ENCODE measurements at regions not wholly inside any gene's neighbourhood (a gene's known extent, or its start where the extent isn't known, plus 50 kb on each side); places are given as distances from the start of the nearest gene placed in this dataset.
A peak's percentile ranks its signal among the peaks of the same experiment; 100 is the strongest.

- ATAC-seq = no peak
- TF ChIP-seq GLIS3 (CRISPR knock-in tag; IDR thresholded peaks at IDR 0.05) = no peak
- TF ChIP-seq POU6F1 (CRISPR knock-in tag; IDR thresholded peaks at IDR 0.05; ENCODE audit: borderline replicate concordance, low read depth) = no peak
Observed at GRCh38 chr5:179497636-179498340, 52.6 kb upstream of the RUFY1 start.

- ATAC-seq = peak; percentile 32; the same call in 2 of the 3 replicates
- no peak for TF ChIP-seq ZNF8 (CRISPR knock-in tag; IDR thresholded peaks at IDR 0.05)
- TF ChIP-seq CSRNP3 (CRISPR knock-in tag; IDR thresholded peaks at IDR 0.05) = no peak
- no peak for TF ChIP-seq TSHZ2 (CRISPR knock-in tag; IDR thresholded peaks at IDR 0.05)
- no peak for TF ChIP-seq ZNF70 (CRISPR knock-in tag; IDR thresholded peaks at IDR 0.05)
- TF ChIP-seq CSDC2 (CRISPR knock-in tag; IDR thresholded peaks at IDR 0.05) = no peak
- TF ChIP-seq SNAI2 (CRISPR knock-in tag; IDR thresholded peaks at IDR 0.05) = no peak
- no peak for TF ChIP-seq TCF4 (CRISPR knock-in tag; IDR thresholded peaks at IDR 0.05; ENCODE audit: borderline replicate concordance)
- TF ChIP-seq ZC3H10 (CRISPR knock-in tag; IDR thresholded peaks at IDR 0.05) = no peak
- no peak for TF ChIP-seq ARNTL (CRISPR knock-in tag; IDR thresholded peaks at IDR 0.05; ENCODE audit: borderline replicate concordance, low read depth)
- no peak for TF ChIP-seq ESRRG (CRISPR knock-in tag; IDR thresholded peaks at IDR 0.05)
- TF ChIP-seq GLIS3 (CRISPR knock-in tag; IDR thresholded peaks at IDR 0.05) = no peak
- TF ChIP-seq TOX (CRISPR knock-in tag; IDR thresholded peaks at IDR 0.05; ENCODE audit: borderline replicate concordance) = no peak
- TF ChIP-seq BACH2 (CRISPR knock-in tag; IDR thresholded peaks at IDR 0.05; ENCODE audit: borderline replicate concordance) = no peak
- TF ChIP-seq OSR1 (CRISPR knock-in tag; IDR thresholded peaks at IDR 0.05) = no peak
- TF ChIP-seq POU6F1 (CRISPR knock-in tag; IDR thresholded peaks at IDR 0.05; ENCODE audit: borderline replicate concordance, low read depth) = no peak
- no peak for TF ChIP-seq PATZ1 (CRISPR knock-in tag; IDR thresholded peaks at IDR 0.05; ENCODE audit: borderline replicate concordance)
Observed at GRCh38 chr5:179495906-179496455, 54.4 kb upstream of the RUFY1 start.

- TF ChIP-seq CSDC2 (CRISPR knock-in tag; IDR thresholded peaks at IDR 0.05) = no peak
- no peak for TF ChIP-seq TOX (CRISPR knock-in tag; IDR thresholded peaks at IDR 0.05; ENCODE audit: borderline replicate concordance)
- TF ChIP-seq ZFP30 (CRISPR knock-in tag; IDR thresholded peaks at IDR 0.05) = no peak
- no peak for TF ChIP-seq ZNF70 (CRISPR knock-in tag; IDR thresholded peaks at IDR 0.05)
- no peak for TF ChIP-seq BACH2 (CRISPR knock-in tag; IDR thresholded peaks at IDR 0.05; ENCODE audit: borderline replicate concordance)
- TF ChIP-seq SNAI2 (CRISPR knock-in tag; IDR thresholded peaks at IDR 0.05) = no peak
- no peak for TF ChIP-seq CREB5 (CRISPR knock-in tag; IDR thresholded peaks at IDR 0.05; ENCODE audit: low read depth)
- TF ChIP-seq CSRNP3 (CRISPR knock-in tag; IDR thresholded peaks at IDR 0.05) = no peak
- no peak for TF ChIP-seq ZNF8 (CRISPR knock-in tag; IDR thresholded peaks at IDR 0.05)
- no peak for ATAC-seq
Observed at GRCh38 chr5:179494774-179495526, 55.4 kb upstream of the RUFY1 start.

Data from SK-N-SH treated with all-trans-retinoic acid at 6 μM for 48 hours (cell line).